CD14-positive monocyte (primary cell): ENCODE measurements at regions not wholly inside any gene's neighbourhood (a gene's known extent, or its start where the extent isn't known, plus 50 kb on each side); places are given as distances from the start of the nearest gene placed in this dataset.

Experiments
- DNase-seq, 3 donors: peaks; one replicate each; pipeline ENCODE4 v3.0.0-alpha.2; 2011 to 2022
- H2AFZ ChIP-seq: 2 replicates; pipeline ENCODE4 v1.6.0; 2012; ENCODE audit warnings: mild to moderate bottlenecking, low read depth, low read length, inconsistent platforms; ENCODE audit not compliant: insufficient read depth, poor library complexity, severe bottlenecking
- H3K27ac ChIP-seq, 2 donors: 1 replicate in 1 of 2; 2 replicates in 1 of 2; pipeline ENCODE4 v1.5.1; 2012 to 2013; ENCODE audit warnings: low read length in 2 of 2, control low read depth in 1 of 2, inconsistent platforms in 1 of 2, low read depth in 1 of 2, mild to moderate bottlenecking in 1 of 2
- H3K27me3 ChIP-seq, 2 donors: one replicate each; pipeline versions ENCODE4 v1.6.0 to v1.6.1; 2011 to 2013; ENCODE audit warnings: low read length in 2 of 2; ENCODE audit not compliant: control insufficient read depth in 2 of 2, insufficient read depth in 2 of 2
- H3K36me3 ChIP-seq, 2 donors: replicated peaks in 1 of 2; 1 replicate in 1 of 2; 2 replicates in 1 of 2; pipeline versions ENCODE4 v1.5.1 to v1.6.1; 2012 to 2013; ENCODE audit warnings: low read length in 2 of 2, control low read depth in 1 of 2, inconsistent platforms in 1 of 2, mild to moderate bottlenecking in 1 of 2; ENCODE audit not compliant: insufficient read depth in 2 of 2, control insufficient read depth in 1 of 2
- H3K4me1 ChIP-seq, 2 donors: 1 replicate in 1 of 2; 2 replicates in 1 of 2; pipeline versions ENCODE4 v1.5.1 to v1.6.1; 2012 to 2013; ENCODE audit warnings: low read length in 2 of 2, control low read depth in 1 of 2, inconsistent platforms in 1 of 2, mild to moderate bottlenecking in 1 of 2, moderate library complexity in 1 of 2; ENCODE audit not compliant: insufficient read depth in 2 of 2, control insufficient read depth in 1 of 2
- H3K4me2 ChIP-seq: replicated peaks from 2 replicates; pipeline ENCODE3; 2012; ENCODE audit warnings: low read length, moderate library complexity, mild to moderate bottlenecking; ENCODE audit not compliant: poor library complexity, severe bottlenecking; ENCODE audit errors: extremely low read depth
- H3K4me3 ChIP-seq, 3 experiments: fragments of 200-600 bp in 1 of 3; sonication (generic) in 1 of 3; replicated peaks in 1 of 3; 1 replicate in 2 of 3; 2 replicates in 1 of 3; pipeline ENCODE4 v1.5.1; 2011 to 2013; ENCODE audit warnings: low read length in 3 of 3, mild to moderate bottlenecking in 3 of 3, control low read depth in 2 of 3, low read depth in 2 of 3, inconsistent platforms in 1 of 3, moderate library complexity in 1 of 3
- H3K79me2 ChIP-seq: 2 replicates; pipeline ENCODE4 v1.6.0; 2012; ENCODE audit warnings: mild to moderate bottlenecking, control low read depth, inconsistent platforms, low read length, moderate library complexity; ENCODE audit not compliant: insufficient read depth
- H3K9ac ChIP-seq: 2 replicates; pipeline ENCODE4 v1.6.0; 2017; ENCODE audit warnings: low read length, mild to moderate bottlenecking; ENCODE audit not compliant: insufficient read depth, poor library complexity, severe bottlenecking
- H3K9me3 ChIP-seq, 2 donors: replicated peaks in 1 of 2; 1 replicate in 1 of 2; 2 replicates in 1 of 2; pipeline versions ENCODE4 v1.5.1 to v1.6.1; 2012 to 2013; ENCODE audit warnings: low read length in 2 of 2, control low read depth in 1 of 2; ENCODE audit not compliant: control insufficient read depth in 1 of 2, insufficient read depth in 1 of 2
- H4K20me1 ChIP-seq: 2 replicates; pipeline ENCODE4 v1.6.0; 2012; ENCODE audit warnings: mild to moderate bottlenecking, low read length, control low read depth, moderate library complexity; ENCODE audit not compliant: insufficient read depth
- H3K27ac Mint-ChIP-seq, 7 donors: one replicate each; pipeline ENCODE4 v1.8.0; 2020; ENCODE audit warnings: mild to moderate bottlenecking in 7 of 7, mixed read lengths in 7 of 7, moderate library complexity in 6 of 7, inconsistent platforms in 2 of 7
- H3K27me3 Mint-ChIP-seq, 3 donors: one replicate each; pipeline ENCODE4 v1.8.0; 2021 to 2022; ENCODE audit warnings: low read depth in 3 of 3, mild to moderate bottlenecking in 3 of 3, mixed read lengths in 3 of 3, moderate library complexity in 3 of 3, inconsistent platforms in 1 of 3
- H3K36me3 Mint-ChIP-seq, 2 donors: one replicate each; pipeline ENCODE4 v1.8.0; 2020; ENCODE audit warnings: mixed read lengths in 2 of 2, inconsistent platforms in 1 of 2, mild to moderate bottlenecking in 1 of 2
- H3K4me1 Mint-ChIP-seq: one replicate; pipeline ENCODE4 v1.8.0; 2020; ENCODE audit warnings: mild to moderate bottlenecking, mixed read lengths
- H3K4me3 Mint-ChIP-seq, 2 donors: one replicate each; pipeline ENCODE4 v1.8.0; 2020; ENCODE audit warnings: mild to moderate bottlenecking in 2 of 2, mixed read lengths in 2 of 2, moderate library complexity in 1 of 2
- H3K9me3 Mint-ChIP-seq, 7 donors: one replicate each; pipeline ENCODE4 v1.8.0; 2020 to 2022; ENCODE audit warnings: mixed read lengths in 7 of 7, mild to moderate bottlenecking in 6 of 7, moderate library complexity in 6 of 7, inconsistent platforms in 2 of 7
- WGBS: methylation state at CpG from one replicate; pipeline ENCODE4 v1.1.5; 2013; ENCODE audit warnings: missing lambda C conversion rate; ENCODE audit not compliant: insufficient coverage; 5-methylcytosine and 5-hydroxymethylcytosine counted together
- intact Hi-C, 2 donors: fragments of 100-400 bp; cut with micrococcal nuclease; formaldehyde crosslinking; loops; one replicate each; pipeline versions ENCODE4 v1.15.0 to v1.15.1; 2023
- TF ChIP-seq, protein P1 (sequence below): fragments of 200-600 bp; IDR thresholded peaks from one replicate; pipeline ENCODE4 v1.8.0; 2022; ENCODE audit warnings: antibody characterized with exemption, mild to moderate bottlenecking

DNA sequence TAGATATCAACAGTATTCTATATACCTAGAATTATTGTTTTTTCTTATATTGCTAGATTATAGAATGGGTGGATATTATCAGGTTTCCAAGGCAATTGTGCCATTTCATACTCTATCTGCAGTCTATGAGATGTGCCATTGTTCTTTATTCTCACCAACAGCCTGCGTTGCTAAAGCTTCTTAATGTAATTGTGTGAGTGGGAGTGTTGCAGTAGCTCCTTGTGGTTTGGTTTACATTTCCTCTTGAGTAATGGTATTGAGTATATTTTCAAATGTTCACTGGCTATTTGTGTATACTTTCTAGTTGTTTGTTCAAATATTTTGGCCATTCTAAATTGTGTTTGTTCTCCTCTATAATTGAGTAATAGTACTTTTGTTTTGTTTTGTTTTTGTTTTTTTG lies 199.2 kb downstream of the TFEC start:
- Histone ChIP-seq H3K79me2 (no peaks in the 10 kb centered on the region), H3K36me3 (no peaks in the 10 kb centered on the region), H2AFZ (no peak overlapping the region), H3K27ac (no peak overlapping the region), H3K27me3 (no peaks in the 10 kb centered on the region), H3K4me1 (no peaks in the 10 kb centered on the region), H3K4me2 (no peak overlapping the region), H3K9me3 (no peaks in the 10 kb centered on the region), H4K20me1 (no peaks in the 10 kb centered on the region), H3K4me3 (no peak overlapping the region), H3K9ac (no peak overlapping the region)
- no peaks in the 10 kb centered on the region for H3K9me3 Mint-ChIP-seq
- H3K27me3 Mint-ChIP-seq = no peaks in the 10 kb centered on the region
- H3K27ac Mint-ChIP-seq = no peak overlapping the region
- TF ChIP-seq, protein P1, sequence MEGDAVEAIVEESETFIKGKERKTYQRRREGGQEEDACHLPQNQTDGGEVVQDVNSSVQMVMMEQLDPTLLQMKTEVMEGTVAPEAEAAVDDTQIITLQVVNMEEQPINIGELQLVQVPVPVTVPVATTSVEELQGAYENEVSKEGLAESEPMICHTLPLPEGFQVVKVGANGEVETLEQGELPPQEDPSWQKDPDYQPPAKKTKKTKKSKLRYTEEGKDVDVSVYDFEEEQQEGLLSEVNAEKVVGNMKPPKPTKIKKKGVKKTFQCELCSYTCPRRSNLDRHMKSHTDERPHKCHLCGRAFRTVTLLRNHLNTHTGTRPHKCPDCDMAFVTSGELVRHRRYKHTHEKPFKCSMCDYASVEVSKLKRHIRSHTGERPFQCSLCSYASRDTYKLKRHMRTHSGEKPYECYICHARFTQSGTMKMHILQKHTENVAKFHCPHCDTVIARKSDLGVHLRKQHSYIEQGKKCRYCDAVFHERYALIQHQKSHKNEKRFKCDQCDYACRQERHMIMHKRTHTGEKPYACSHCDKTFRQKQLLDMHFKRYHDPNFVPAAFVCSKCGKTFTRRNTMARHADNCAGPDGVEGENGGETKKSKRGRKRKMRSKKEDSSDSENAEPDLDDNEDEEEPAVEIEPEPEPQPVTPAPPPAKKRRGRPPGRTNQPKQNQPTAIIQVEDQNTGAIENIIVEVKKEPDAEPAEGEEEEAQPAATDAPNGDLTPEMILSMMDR = no peak
- intact Hi-C loops = no loop called here
- H3K36me3 Mint-ChIP-seq = no peaks in the 10 kb centered on the region
- WGBS = no CpG with 5 or more reads among the region's 1 CpG
- H3K4me3 Mint-ChIP-seq = no peak overlapping the region
- peaks cover 6% of the 10 kb centered on the region for H3K4me1 Mint-ChIP-seq
- no peak for DNase-seq

DNA sequence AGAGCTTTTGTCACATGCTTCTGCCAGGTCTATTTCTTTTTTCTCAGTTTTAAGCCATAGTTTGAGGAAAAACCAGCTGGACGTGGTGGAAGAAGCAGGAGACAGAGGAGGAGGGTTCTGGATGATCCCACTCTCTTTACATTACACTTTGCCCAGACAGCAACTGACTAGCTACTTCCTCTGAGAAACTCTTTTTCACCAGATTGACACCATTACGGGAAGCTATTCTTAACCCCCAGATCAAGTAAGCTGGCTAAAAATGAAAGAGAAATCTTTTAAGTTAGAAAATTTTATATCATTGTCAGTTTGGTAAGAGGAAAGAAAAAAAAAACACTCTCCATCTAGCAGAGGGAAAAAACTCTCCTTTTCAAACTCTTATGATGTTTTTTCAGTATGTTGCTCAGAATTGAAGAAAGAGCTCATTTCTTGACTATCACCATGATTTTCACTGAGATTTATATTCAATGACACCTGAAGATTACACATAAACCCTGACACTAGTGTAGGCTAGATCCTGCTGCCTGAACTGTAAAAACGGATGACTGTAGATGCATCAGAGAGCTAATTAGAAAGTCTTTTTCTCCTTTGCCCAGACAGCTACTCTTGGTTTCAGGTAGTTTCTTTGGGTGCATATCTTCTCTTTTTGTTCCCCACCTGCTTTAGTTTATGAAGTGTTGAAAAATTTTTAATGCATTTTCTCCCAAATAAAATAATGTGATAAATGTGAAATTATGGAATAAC lies 203.1 kb downstream of the TFEC start:
- no peak overlapping the region for H2AFZ ChIP-seq
- no peak overlapping the region for H3K27ac ChIP-seq
- no peaks in the 10 kb centered on the region for H3K36me3 ChIP-seq
- H3K27me3 ChIP-seq = no peaks in the 10 kb centered on the region
- H3K9ac ChIP-seq = no peak overlapping the region
- Mint-ChIP-seq H3K4me1 (peaks cover 6% of the 10 kb centered on the region), H3K27ac (no peak overlapping the region), H3K27me3 (no peaks in the 10 kb centered on the region), H3K9me3 (no peaks in the 10 kb centered on the region), H3K4me3 (no peak overlapping the region), H3K36me3 (no peaks in the 10 kb centered on the region)
- no peaks in the 10 kb centered on the region for H3K9me3 ChIP-seq
- H3K4me2 ChIP-seq = no peak overlapping the region
- intact Hi-C loops = no loop called here
- WGBS = no CpG with 5 or more reads among the region's 3 CpGs
- no peak overlapping the region for H3K4me3 ChIP-seq
- TF ChIP-seq, protein P1 = no peak
- no peaks in the 10 kb centered on the region for H4K20me1 ChIP-seq
- DNase-seq = no peak
- no peaks in the 10 kb centered on the region for H3K4me1 ChIP-seq
- no peaks in the 10 kb centered on the region for H3K79me2 ChIP-seq
